HL-60 (cell line): ENCODE measurements at regions not wholly inside any gene's neighbourhood (a gene's known extent, or its start where the extent isn't known, plus 50 kb on each side); places are given as distances from the start of the nearest gene placed in this dataset.

Experiments
- CTCF ChIP-seq: IDR thresholded peaks from one replicate; pipeline ENCODE4 v1.5.1; 2011; ENCODE audit warnings: low read length, control low read depth, inconsistent platforms; ENCODE audit not compliant: insufficient read depth
- GABPA ChIP-seq: IDR thresholded peaks from 2 replicates; pipeline ENCODE4 v1.6.1; 2012; ENCODE audit warnings: low read depth
- POLR2AphosphoS5 ChIP-seq: IDR thresholded peaks from 2 replicates; pipeline ENCODE4 v1.6.1; 2012; ENCODE audit warnings: low read depth
- REST ChIP-seq: IDR thresholded peaks from 2 replicates; pipeline ENCODE4 v1.6.1; 2012; ENCODE audit warnings: low read depth; ENCODE audit not compliant: insufficient replicate concordance
- SPI1 ChIP-seq: IDR thresholded peaks from 2 replicates; pipeline ENCODE4 v1.6.1; 2012; ENCODE audit warnings: low read depth, mild to moderate bottlenecking, borderline replicate concordance

GRCh38 chr9:107567462-107567861 is 77.9 kb upstream of the KLF4 start:
- TF ChIP-seq CTCF (no peak), GABPA (no peak), POLR2AphosphoS5 (no peak), REST (no peak), SPI1 (no peak)
